NCI-H1436 (cell line): ENCODE measurements at regions not wholly inside any gene's neighbourhood (a gene's known extent, or its start where the extent isn't known, plus 50 kb on each side); places are given as distances from the start of the nearest gene placed in this dataset.
A peak's percentile ranks its signal among the peaks of the same experiment; 100 is the strongest.

Experiments
- DNase-seq: peaks from one replicate; lab custom pipeline; 2025; lab: John Stamatoyannopoulos, UW

- DNase-seq = peak; percentile 20
Measured at GRCh38 chr2:234676783-234677450, 180.0 kb upstream of the ARL4C start.

- DNase-seq = peak; percentile 86
Measured at GRCh38 chr2:234676109-234676782, 179.4 kb upstream of the ARL4C start.

DNA sequence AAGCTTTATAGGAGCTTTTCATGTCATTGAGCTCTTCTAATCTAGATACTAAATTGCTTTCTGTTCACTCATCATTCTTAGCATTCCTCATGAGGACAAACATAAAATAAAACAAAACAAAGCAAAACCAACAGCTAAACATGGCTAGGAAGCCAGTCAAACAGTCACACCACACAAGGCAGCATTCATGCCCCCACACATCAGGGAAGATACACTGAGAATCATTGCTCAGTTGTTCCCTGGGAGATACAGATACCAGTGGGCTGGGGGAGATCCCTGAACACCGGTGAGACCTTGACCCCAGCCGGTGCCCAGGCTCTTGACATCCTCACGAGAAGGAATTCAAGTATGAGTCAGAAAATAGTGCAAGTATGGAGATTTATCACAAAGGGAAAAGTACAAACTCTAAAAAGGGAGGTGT, 177.9 kb upstream of the ARL4C start:
- DNase-seq = no peak

GRCh38 chr2:234673961-234674759, 177.3 kb upstream of the ARL4C start:
- DNase-seq = no peak

- no peak for DNase-seq
Measured at GRCh38 chr2:234673501-234673900, 176.6 kb upstream of the ARL4C start.

GRCh38 chr2:234672498-234673150, 175.7 kb upstream of the ARL4C start:
- no peak for DNase-seq

DNA sequence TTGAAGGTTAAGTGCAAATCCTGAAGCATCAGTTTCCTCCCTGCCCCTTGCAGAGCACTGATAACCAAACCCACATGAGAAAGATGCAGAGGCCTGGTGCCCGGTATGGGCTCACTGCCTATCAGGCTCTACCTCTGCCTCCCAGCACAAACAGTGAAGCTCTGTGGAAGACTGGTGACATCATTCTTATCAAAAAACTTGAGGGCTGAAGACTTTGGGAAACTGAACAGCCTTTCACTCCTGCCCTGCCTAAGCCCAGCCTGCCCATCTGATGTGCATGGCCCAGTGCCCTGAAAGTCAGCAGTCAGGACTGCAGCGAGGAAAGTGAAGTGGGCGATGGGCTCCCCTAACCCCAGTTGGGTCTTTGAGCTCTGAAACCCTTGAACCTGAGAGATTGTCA, 174.8 kb upstream of the ARL4C start:
- DNase-seq = no peak

- no peak for DNase-seq
Measured at GRCh38 chr2:234671231-234671630, 174.3 kb upstream of the ARL4C start.

DNA sequence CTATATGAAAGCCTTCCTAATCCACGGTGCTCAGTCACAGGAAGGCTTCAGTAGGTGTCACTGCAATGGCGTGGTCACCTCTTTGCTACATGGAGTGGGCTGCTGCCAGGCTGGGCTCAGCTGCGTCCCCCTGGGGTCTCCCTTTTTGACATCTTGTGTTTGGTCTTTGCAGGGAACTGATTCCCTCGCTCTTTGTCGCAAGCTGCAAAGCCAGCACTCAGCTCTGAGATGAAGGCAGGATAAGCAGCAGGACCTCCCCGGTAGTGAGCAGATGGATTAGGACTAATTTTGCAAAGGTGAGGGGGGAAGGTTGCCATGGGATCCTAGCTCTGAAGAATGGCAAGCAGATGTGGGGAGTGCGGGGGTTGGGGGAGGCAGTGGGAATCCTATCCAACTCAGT, 173.9 kb upstream of the ARL4C start:
- no peak for DNase-seq

DNA sequence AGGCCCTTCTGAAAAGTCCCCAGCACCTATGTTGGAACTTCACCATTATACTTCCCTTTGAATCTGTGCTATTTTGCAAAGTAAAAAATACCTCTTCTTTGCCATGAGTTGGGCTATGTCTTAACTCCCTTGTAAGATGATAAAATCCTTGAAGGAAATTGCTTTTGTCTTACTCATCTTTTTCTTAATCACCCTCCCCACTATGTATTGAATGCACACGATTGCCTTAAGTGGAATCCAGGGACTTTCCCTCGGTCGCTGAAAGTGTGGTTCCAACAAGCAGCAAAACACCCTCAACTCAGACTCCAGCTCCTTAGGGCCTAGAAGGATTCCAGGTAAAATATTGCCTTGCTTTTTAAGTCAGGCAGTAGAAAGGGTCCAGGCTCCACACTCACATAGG, 173.2 kb upstream of the ARL4C start:
- no peak for DNase-seq

DNA sequence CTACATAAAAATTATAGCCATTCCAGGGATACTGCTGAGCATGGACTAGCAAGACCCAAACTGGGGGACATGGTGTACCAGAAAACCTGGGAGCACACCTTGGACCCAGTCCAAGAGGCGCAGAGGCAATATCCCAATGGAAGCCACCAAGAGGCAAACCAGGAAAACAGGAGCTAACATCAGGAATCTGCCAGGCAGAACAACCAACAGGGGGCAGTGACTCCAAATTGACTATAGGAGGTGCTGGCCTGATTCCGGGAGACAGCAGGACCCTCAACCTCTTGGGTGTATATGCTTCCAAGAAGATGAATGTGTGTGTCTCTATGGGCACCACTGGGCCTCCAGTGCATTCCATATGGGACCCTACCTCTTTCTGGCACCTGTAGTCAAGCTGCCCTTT, 172.7 kb upstream of the ARL4C start:
- no peak for DNase-seq

GRCh38 chr2:234669001-234669400, 172.1 kb upstream of the ARL4C start:
- DNase-seq = no peak

GRCh38 chr2:234666911-234667310, 170.0 kb upstream of the ARL4C start:
- DNase-seq = no peak

DNA sequence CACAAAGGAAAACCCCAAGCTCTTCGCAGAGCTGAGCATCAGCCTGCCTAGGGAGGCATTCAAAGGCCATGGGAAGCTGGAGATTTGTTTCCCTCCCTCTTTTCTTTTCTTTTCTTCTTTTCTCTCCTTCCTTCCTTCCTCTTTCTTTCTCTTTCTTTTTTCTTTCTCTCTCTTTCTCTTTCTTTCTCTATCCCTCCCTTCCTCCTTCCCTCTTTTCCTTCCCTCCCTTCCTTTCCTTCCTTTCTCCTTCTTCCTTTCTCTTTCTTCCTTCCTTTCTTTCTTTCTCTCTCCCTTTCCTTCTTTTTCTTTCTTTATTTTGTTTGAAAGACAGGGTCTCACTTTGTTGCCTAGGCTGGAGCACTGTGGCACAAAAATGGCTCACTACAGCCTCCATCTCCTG, 168.4 kb upstream of the ARL4C start:
- no peak for DNase-seq

GRCh38 chr2:234661849-234662248, 165.0 kb upstream of the ARL4C start:
- no peak for DNase-seq

GRCh38 chr2:234661175-234661574, 164.3 kb upstream of the ARL4C start:
- DNase-seq = no peak

DNA sequence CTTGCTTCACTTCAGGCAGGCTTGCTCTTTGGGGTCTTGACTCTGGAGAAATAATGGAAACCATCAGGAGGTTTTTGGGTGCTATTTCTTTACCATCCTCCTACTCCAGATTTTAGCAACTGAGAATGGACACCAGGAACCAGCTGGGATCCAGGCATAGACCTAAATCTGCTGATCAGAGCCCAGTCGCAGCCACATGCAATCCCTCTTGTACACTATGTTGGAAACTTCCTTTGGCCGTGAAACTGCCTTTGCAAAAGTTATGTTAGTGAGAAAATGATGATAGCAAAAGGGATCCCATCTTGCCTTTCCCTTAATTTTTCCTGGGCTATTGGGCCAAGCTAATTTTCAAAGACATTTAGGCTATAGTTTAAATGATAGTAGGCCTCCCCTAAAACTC, 158.8 kb upstream of the ARL4C start:
- DNase-seq = no peak

DNA sequence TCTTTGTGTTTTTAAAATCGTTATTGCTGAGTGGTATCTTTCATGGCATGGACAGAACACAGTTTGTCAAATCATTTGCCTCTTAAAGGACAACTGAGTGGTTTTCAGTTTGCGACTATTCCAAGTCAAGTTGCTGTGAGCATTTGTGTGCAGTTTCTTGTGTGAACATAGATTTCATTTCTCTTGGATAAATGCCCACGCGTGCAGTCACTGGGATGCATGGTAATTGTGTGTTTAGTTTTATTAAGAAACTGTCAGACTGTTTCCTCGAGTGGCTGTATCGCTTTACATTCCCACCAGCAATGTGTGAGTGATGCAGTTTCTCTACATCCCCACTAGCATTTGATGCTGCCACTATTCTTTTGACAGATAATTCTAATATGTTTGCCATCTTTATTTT, 154.0 kb upstream of the ARL4C start:
- DNase-seq = no peak

GRCh38 chr2:234649951-234650350, 153.1 kb upstream of the ARL4C start:
- DNase-seq = no peak

GRCh38 chr2:234643407-234643806, 146.5 kb upstream of the ARL4C start:
- DNase-seq = no peak

DNA sequence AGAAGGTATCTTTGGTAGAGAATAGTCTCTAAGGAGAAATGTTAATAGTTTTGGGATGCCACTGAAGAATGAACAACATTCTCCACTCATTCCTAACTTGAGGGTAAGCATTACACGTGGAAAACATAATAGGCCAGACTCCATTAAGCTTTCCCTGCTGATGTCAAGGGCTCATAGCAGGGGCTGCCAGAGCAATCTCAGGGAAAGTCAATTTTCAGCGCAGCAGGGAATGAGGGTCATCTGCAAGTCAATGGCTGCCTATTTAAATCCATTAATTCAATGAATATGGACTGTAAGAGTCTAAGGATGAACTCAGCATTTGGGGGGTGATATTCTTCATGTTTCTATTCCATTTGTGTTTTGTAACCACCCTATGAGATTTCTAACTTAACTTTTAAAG, 144.2 kb upstream of the ARL4C start:
- DNase-seq = no peak

DNA sequence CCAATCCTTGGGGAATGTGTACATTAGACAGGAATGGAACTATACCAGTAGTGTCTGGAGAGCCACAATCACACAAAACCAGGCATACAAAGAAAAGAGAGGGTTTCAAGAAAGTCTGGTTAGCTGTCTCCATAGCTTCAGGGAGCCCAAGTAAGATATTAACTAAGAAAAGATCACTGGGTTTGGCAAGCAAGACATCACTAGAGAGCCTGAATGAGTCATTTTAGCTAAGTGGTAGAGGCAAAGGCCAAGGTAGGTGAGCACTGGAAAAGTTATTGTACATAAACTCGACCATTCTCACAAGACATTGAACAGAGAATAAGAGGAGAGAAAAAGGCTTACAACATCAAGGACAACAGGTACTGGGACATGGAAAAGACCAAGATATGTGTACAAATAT, 143.8 kb upstream of the ARL4C start:
- no peak for DNase-seq

GRCh38 chr2:234638966-234639365, 142.1 kb upstream of the ARL4C start:
- no peak for DNase-seq
